ENCODE measurements at regions not wholly inside any gene's neighbourhood (a gene's known extent, or its start where the extent isn't known, plus 50 kb on each side); places are given as distances from the start of the nearest gene placed in this dataset.
"Not testable (repeated sequence)": the region's sequence is repeated elsewhere in the genome, so short reads cannot be mapped to it uniquely, and the experiment has no call there.

DNA sequence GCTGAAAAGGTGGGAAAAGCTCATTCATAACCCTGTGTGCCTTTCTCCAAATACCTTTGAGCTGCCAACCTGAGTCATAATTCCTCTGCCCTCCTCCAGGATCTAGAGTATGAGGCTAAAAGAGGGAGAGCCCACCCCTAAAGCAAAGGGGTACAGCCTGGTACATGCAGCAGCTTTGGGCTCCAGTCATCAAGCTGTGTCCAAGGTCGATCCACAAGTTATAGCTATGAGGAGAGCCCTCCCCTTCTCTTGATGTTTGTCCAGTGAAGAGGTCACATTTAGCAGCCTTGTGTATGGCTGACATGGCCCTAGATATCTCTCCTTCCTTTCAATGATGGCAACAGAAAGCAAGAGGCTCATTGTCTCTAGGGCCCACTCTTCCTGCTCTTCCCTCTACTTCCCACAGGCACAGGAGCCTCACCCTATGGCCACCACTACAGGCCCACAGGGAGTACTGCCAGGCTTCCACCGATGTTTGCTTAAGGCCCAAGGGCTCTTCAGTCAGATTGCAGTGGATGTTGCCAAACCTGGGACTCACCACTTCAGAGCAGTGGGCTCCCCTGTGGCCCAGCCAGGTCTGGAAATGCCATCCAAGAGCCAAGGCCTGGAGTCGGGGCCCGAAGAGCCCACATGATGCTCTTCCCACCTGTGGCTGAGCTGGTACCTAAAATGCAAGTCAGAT lies 176.8 kb downstream of the CD83 start:
- no peak for DNase-seq (ENCODE audit: low spot score)

- DNase-seq (ENCODE audit: low spot score) = not testable (repeated sequence)
Measured at GRCh38 chr6:14296698-14297097, 179.1 kb downstream of the CD83 start.

DNA sequence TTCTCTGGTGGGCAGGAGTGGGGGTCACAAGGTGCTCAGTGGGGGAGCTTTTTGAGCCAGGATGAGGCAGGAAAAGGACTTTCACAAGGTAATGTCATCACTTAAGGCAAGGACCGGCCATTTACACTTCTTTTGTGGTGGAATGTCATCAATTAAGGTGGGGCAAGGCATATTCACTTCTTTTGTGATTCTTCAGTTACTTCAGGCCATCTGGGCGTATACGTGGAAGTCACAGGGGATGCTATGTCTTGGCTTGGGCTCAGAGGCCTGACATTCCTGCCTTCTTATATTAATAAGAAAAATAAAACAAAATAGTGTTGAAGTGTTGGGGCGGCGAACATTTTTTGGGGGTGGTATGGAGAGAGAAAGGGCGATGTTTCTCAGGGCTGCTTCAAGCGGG lies 179.5 kb downstream of the CD83 start:
- not testable (repeated sequence) for DNase-seq (ENCODE audit: low spot score)

- not testable (repeated sequence) for DNase-seq (ENCODE audit: low spot score)
Measured at GRCh38 chr6:14300189-14300588, 182.6 kb downstream of the CD83 start.

- DNase-seq (ENCODE audit: low spot score) = not testable (repeated sequence)
Measured at GRCh38 chr6:14300721-14301120, 183.1 kb downstream of the CD83 start.

DNA sequence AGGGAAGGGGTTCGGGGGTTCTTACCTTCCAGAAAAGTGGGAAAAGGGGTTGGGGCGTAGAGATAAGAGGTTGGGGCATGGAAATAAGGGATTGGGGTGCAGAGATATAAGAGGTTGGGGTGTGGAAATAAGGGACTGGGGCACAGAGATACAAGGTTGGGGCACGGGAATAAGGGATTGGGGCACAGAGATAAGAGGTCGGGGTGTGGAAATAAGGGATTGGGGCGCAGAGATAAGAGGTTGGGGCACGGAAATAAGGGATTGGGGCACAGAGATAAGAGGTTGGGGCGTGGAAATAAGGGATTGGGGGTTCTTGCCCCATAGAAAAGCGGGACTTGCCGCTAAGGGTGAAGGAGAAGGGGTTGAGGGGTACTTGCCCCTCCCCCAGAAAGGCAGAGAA lies 183.9 kb downstream of the CD83 start:
- not testable (repeated sequence) for DNase-seq (ENCODE audit: low spot score)

- no peak for DNase-seq (ENCODE audit: low spot score)
Measured at GRCh38 chr6:14305131-14305530, 187.6 kb downstream of the CD83 start.

DNA sequence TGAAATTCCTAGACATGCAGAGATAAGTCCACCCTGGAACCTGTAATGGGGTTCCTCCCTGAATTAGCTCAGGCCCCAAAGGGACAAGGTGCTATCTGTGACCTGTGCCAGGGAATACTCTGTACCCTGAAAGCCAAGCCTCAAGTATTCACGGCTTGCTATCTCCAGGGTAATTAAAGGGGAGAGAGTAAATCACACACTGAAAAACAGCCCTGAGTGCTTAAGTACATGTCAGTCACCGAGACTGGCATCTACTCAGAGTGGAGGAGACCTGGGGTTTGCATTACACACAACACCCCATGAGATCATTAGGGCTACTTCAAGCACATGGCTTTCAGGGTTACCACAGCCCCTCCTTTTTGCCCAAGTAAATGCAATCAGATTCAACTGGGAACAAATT lies 188.1 kb downstream of the CD83 start:
- DNase-seq (ENCODE audit: low spot score) = no peak

DNA sequence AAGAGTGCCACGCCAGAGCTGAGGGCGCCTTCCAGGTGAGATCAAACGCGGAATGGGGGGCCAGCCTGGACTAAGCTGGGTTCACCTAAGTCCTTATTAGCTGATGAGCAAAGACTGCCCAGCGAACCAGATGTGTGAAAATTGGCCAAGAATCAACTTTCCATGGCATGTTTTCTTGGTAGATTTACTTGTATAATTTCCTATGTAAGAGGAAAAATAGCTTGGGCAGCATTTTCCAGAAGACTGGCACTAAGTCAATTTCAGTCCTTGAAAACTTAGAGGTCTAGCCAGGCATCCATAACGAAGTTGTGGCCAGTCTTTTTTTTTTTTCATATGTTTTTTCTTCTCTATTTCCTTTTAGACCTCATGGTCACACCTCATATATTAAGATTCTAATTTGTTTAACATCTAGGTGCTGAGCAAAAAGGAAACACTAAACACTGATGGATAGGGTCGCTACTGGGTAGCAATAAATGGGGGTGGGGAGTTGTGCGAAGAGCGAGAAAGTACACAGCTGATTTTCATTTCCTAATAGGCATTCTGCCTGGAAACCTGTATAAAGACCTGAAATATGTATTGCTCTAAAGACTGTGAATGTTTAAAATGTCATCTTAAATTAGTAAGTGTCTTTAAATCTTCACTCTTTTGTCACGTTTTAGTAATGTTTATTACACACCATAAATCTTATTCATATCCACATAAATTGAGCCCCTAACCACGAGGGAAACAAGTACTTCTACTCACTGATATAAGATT lies 188.8 kb downstream of the CD83 start:
- DNase-seq (ENCODE audit: low spot score) = no peak

DNA sequence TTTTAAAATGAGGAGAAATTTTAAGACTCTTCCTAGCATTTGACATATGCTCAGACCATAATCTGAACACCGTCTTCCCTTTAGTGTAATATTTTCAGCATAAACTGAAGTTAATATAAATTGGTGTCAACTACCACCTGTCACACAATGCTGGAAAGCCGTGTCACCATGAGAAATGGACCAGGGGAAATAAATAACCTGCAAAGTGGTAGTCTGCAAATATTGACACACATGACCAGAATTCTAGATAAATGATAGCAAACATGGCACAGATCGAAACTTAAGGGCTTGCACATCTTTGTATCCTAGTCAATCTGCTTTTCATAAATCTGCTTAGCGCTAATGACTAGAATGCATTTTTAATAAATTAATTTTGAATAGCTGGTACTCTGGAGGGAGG lies 191.9 kb downstream of the CD83 start:
- no peak for DNase-seq (ENCODE audit: low spot score)

DNA sequence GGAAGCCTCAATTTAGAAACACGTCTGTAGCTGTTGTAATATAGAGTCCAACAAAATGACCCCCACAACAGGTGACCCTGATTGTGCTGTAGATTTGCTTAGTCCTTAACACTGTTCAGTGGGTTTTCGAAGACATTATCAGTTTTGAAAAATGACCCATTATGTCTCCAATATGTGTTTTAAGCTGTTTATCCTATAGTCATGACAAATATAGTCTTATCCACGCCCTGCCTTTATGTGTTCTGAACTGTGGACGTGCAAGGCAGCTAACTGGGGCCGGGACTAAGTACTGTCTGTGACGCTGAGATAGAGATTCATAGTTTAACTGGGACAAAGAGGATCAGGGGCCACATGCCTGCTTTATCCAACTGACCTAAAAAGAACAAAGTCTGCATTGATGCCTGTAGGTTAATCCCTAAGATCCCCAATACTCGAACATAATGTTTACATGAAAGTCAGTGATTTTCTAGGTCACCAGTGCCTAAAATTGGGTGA lies 192.4 kb downstream of the CD83 start:
- DNase-seq (ENCODE audit: low spot score) = no peak

DNA sequence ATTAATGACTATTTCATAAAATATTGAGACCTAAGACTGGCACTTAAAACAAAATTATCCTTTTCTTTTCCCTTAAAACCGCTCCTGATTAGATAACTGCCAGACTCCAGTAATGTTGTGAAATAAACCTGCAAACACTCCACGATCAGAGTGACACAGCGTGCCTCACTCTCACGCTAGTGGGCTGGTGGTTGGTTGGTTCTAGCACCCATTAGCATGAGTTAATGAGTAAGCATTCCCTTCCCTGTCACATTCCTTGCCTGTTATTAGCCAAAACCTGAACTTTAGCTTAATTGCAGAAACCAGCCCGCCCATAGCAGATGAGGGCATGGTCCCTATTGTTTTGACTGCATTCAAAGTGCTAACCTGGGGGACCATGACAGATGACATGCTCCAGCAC lies 193.4 kb downstream of the CD83 start:
- DNase-seq (ENCODE audit: low spot score) = no peak

- DNase-seq (ENCODE audit: low spot score) = no peak
Measured at GRCh38 chr6:14312587-14312986, 195.0 kb downstream of the CD83 start.

GRCh38 chr6:14313248-14313647 lies 195.7 kb downstream of the CD83 start:
- no peak for DNase-seq (ENCODE audit: low spot score)

DNA sequence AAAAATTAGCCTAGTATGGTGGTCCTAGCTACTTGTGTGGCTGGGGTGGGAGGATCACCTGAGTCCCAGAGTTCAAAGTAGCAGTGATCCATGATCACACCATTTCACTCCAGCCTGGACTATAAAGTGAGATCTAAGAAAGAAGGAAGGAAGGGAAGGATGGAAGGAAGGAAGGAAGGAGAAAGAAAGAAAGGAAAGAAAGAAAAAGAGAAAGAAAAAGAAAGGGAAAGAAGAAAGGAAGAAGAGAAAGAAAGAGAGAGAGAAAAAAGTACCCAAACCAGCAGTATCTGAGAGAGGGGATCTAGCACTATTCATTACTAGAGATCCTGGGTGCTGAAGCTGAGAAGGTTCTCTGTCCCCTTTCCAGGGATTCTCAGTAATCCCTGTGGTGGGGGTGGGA lies 197.8 kb downstream of the CD83 start:
- DNase-seq (ENCODE audit: low spot score) = no peak

DNA sequence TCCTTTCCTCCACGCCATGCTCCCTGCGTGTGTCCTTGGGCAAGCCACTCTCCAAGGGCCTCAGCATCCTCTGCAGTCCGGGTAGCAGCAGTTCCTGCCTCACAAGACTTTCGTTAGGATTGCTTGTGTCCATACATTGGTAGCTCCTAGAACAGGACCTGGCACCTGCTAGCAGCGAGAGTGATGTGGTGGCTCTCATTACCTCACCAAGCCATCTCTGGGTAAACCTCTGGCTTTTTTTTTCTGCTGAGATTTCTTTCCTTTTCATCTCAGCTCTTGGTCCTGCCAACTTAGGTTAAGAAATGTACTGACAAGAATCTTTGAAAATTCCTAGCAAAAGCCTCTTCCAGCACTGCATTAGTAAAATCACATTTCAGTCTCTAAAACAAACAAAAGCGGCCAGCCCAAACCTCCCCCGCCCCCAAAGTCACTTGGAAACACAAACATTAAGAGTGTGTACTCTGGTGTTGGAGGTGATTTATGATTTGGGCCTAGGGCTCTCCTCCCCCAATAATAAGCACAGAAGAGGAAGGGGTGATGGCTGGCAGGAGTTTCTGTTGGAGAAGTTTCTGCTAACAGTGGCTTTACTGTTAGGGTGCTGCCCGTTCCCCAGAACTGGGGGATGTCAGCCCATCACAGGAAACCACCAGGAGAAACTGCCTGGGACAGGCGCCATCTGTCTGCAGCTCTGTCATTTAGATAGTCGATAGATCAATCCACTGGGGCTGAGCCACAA lies 199.2 kb downstream of the CD83 start:
- DNase-seq (ENCODE audit: low spot score) = no peak

GRCh38 chr6:14317387-14317970 lies 199.9 kb downstream of the CD83 start:
- peak; percentile 10 for DNase-seq (ENCODE audit: low spot score)

- DNase-seq (ENCODE audit: low spot score) = peak; percentile 36
Measured at GRCh38 chr6:14320332-14320731, 202.8 kb downstream of the CD83 start.

GRCh38 chr6:14321992-14322772 lies 204.6 kb downstream of the CD83 start:
- no peak for DNase-seq (ENCODE audit: low spot score)

DNA sequence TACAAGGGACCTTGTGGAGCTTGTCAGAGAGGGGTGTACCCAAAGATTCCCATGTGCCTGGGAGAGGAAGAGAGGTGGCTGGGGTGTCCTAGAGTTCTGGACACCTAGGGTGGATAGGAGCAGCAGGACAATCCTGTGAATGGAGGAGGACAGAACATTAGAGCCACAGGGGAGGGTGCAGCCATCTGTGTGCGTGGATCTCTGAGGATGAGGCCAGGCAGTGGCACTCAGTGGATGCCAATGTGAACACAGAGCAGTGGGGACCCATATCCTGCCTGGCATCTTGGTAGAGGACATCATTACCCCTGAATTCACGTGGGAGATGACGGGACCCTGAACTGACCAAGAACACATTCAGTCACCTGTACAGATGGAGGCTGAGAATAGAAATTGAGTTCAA lies 205.3 kb downstream of the CD83 start:
- DNase-seq (ENCODE audit: low spot score) = no peak

GRCh38 chr6:14326774-14327173 lies 209.2 kb downstream of the CD83 start:
- no peak for DNase-seq (ENCODE audit: low spot score)

GRCh38 chr6:14328163-14328562 lies 210.6 kb downstream of the CD83 start:
- no peak for DNase-seq (ENCODE audit: low spot score)

Data from Ammon's horn (tissue), 1 donor.